NT2/D1 (cell line): ENCODE measurements at regions not wholly inside any gene's neighbourhood (a gene's known extent, or its start where the extent isn't known, plus 50 kb on each side); places are given as distances from the start of the nearest gene placed in this dataset.

Source experiments
- SUZ12 ChIP-seq: IDR thresholded peaks from 2 replicates; pipeline ENCODE4 v1.6.1; 2011; ENCODE audit not compliant: insufficient read length, insufficient read depth; ENCODE audit errors: extremely low read depth
- YY1 ChIP-seq: IDR thresholded peaks from 2 replicates; pipeline ENCODE4 v1.6.1; 2011; ENCODE audit not compliant: insufficient read length, insufficient read depth
- ZNF274 ChIP-seq: IDR thresholded peaks from 2 replicates; pipeline ENCODE4 v1.6.1; 2011; ENCODE audit warnings: mild to moderate bottlenecking, low read depth, low read length

GRCh38 chr13:50425772-50426171 lies 410.5 kb downstream of the KCNRG start:
- TF ChIP-seq YY1, result no peak
- TF ChIP-seq ZNF274, result no peak
- TF ChIP-seq SUZ12, result no peak
